Astrocyte (in vitro differentiated cells and primary cell): ENCODE measurements at regions not wholly inside any gene's neighbourhood (a gene's known extent, or its start where the extent isn't known, plus 50 kb on each side); places are given as distances from the start of the nearest gene placed in this dataset.

ENCODE experiments used
- EZH2 ChIP-seq: IDR thresholded peaks from 2 replicates; pipeline ENCODE4 v1.6.1; 2012; ENCODE audit warnings: mild to moderate bottlenecking, low read length, inconsistent platforms; ENCODE audit not compliant: insufficient read depth
- TF ChIP-seq, protein P1 (sequence below): IDR thresholded peaks from 2 replicates; pipeline ENCODE4 v1.5.1; 2011; ENCODE audit warnings: low read depth, mild to moderate bottlenecking, inconsistent platforms, low read length, moderate library complexity; ENCODE audit not compliant: insufficient read depth

GRCh38 chr16:20257234-20257633, 70.1 kb downstream of the GP2 start:
- TF ChIP-seq, protein P1, sequence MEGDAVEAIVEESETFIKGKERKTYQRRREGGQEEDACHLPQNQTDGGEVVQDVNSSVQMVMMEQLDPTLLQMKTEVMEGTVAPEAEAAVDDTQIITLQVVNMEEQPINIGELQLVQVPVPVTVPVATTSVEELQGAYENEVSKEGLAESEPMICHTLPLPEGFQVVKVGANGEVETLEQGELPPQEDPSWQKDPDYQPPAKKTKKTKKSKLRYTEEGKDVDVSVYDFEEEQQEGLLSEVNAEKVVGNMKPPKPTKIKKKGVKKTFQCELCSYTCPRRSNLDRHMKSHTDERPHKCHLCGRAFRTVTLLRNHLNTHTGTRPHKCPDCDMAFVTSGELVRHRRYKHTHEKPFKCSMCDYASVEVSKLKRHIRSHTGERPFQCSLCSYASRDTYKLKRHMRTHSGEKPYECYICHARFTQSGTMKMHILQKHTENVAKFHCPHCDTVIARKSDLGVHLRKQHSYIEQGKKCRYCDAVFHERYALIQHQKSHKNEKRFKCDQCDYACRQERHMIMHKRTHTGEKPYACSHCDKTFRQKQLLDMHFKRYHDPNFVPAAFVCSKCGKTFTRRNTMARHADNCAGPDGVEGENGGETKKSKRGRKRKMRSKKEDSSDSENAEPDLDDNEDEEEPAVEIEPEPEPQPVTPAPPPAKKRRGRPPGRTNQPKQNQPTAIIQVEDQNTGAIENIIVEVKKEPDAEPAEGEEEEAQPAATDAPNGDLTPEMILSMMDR = no peak
- no peak for TF ChIP-seq EZH2
